ENCODE measurements at regions not wholly inside any gene's neighbourhood (a gene's known extent, or its start where the extent isn't known, plus 50 kb on each side); places are given as distances from the start of the nearest gene placed in this dataset.

GRCh38 chr10:62652564-62652963 is 152.0 kb upstream of the ADO start:
- TF ChIP-seq POLR2A (IDR thresholded peaks at IDR 0.05; ENCODE audit: low read depth, low read length), result no peak
- no peak for TF ChIP-seq POLR2AphosphoS5 (IDR thresholded peaks at IDR 0.05; ENCODE audit: low read depth, low read length)
- TF ChIP-seq TAF1 (IDR thresholded peaks at IDR 0.05; ENCODE audit: borderline replicate concordance, low read depth, low read length), result no peak
